Gastrocnemius medialis (tissue), 4 donors: ENCODE measurements at regions not wholly inside any gene's neighbourhood (a gene's known extent, or its start where the extent isn't known, plus 50 kb on each side); places are given as distances from the start of the nearest gene placed in this dataset.

ENCODE experiments used
- POLR2A ChIP-seq, 2 donors: fragments of 450-650 bp; IDR thresholded peaks; one replicate each; pipeline ENCODE4 v1.6.1; 2017; ENCODE audit warnings: antibody characterized with exemption in 2 of 2, mild to moderate bottlenecking in 2 of 2, moderate library complexity in 2 of 2
- TF ChIP-seq, protein P1 (sequence below), 5 experiments: fragments of 450-650 bp in 3 of 5; fragments of 200-600 bp in 2 of 5; sonication (generic) in 2 of 5; IDR thresholded peaks in 4 of 5; conservative IDR thresholded peaks in 1 of 5; 1 replicate in 4 of 5; 2 replicates in 1 of 5; pipeline ENCODE4 v1.5.1; 2016 to 2019; ENCODE audit warnings: antibody characterized with exemption in 5 of 5, mild to moderate bottlenecking in 3 of 5, moderate library complexity in 3 of 5

DNA sequence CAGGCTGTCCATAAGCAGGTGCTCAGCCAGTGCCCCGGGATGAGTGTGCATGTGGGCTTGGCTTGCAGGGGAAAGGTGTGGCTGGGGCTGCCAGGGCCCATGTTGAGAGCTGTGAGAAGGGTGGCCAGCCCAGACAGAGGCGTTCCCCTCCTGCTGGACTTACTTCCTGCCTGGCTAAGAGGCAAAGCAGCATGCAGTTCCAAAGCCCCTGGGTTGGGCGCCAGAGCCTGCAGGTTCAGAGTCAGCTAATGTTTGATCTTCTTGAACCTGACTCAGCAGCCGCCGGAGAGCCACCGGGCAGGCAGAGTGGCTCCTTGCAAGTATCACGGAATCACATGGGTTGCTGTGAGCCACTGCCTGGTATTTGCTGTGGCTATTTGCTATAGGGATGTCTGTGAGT, 168.4 kb upstream of the MAP1B start:
- TF ChIP-seq, protein P1, sequence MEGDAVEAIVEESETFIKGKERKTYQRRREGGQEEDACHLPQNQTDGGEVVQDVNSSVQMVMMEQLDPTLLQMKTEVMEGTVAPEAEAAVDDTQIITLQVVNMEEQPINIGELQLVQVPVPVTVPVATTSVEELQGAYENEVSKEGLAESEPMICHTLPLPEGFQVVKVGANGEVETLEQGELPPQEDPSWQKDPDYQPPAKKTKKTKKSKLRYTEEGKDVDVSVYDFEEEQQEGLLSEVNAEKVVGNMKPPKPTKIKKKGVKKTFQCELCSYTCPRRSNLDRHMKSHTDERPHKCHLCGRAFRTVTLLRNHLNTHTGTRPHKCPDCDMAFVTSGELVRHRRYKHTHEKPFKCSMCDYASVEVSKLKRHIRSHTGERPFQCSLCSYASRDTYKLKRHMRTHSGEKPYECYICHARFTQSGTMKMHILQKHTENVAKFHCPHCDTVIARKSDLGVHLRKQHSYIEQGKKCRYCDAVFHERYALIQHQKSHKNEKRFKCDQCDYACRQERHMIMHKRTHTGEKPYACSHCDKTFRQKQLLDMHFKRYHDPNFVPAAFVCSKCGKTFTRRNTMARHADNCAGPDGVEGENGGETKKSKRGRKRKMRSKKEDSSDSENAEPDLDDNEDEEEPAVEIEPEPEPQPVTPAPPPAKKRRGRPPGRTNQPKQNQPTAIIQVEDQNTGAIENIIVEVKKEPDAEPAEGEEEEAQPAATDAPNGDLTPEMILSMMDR (IDR thresholded peaks at IDR 0.05 in 4 of 5, conservative IDR thresholded peaks at IDR 0.05 in 1 of 5) = no peak
- no peak for TF ChIP-seq POLR2A (IDR thresholded peaks at IDR 0.05)
